ENCODE measurements at regions not wholly inside any gene's neighbourhood (a gene's known extent, or its start where the extent isn't known, plus 50 kb on each side); places are given as distances from the start of the nearest gene placed in this dataset.

DNA sequence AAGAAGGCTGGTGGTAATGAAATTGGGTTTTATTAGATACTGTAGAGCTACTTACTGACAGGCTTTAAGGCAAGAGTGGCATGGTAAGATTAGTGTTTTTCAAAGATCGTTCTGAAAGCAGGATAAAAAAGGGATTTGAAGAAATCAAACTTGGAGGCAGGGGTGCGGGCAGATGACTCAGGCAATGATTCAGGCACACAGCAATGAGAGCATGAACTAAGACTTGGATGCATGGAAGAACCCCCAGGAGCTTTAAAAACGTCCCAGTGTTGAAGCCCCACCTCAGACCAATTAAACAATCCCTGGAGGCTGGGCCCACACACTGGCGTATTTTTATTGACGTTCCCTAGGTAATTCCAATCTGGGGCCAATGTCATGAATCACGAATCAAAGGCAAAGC lies 102.5 kb downstream of the SREK1 start:
- Mint-ChIP-seq H3K9me3 (ENCODE audit: unreplicated experiment) (no peaks in the 10 kb centered on the region), H3K27me3 (ENCODE audit: unreplicated experiment) (no peaks in the 10 kb centered on the region), H3K36me3 (ENCODE audit: unreplicated experiment) (no peaks in the 10 kb centered on the region), H3K27ac (ENCODE audit: unreplicated experiment) (no peak overlapping the region), H3K4me3 (ENCODE audit: unreplicated experiment) (no peak overlapping the region), H3K4me1 (ENCODE audit: low read depth, unreplicated experiment) (no peaks in the 10 kb centered on the region)
- no peak for TF ChIP-seq CTCF (IDR thresholded peaks at IDR 0.05; ENCODE audit: partially characterized antibody, unreplicated experiment)
- no peak for DNase-seq

DNA sequence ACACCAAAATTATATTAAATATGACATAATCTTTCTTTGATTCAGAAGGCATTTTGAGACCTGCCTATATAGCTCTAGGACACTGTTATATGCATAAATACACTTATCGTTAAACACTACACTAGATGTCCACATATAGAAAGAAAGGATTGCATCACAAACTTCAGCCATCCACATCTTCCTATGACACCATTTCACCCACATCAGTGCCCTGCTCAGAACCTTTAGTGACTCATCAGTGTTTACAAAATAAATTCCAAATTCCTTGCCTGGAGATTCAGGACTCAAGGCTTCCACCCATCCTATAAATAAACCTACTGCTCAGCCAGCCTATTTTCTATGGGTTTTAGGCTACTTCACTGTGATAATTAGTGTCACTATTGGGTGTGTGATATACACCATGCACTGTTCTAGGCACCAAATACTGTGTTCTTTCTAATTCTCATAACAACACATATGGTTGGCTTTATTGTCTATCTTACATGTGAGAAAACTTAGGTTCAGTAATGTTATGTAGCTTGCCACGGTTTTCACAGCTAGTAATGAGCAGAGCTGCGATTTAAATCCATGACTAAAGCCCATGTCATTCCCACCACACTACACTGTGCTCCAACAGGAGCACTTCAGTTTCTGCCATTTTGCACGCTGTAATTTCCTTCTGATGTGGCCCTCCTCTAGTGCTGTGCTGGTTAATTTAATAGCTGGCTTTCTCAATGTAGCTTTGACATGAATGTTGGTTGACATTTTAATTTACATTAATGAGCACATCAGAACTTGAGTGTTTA lies 103.3 kb downstream of the SREK1 start:
- H3K27me3 Mint-ChIP-seq (ENCODE audit: unreplicated experiment) = no peaks in the 10 kb centered on the region
- H3K9me3 Mint-ChIP-seq (ENCODE audit: unreplicated experiment) = no peaks in the 10 kb centered on the region
- H3K36me3 Mint-ChIP-seq (ENCODE audit: unreplicated experiment) = no peaks in the 10 kb centered on the region
- no peak overlapping the region for H3K4me3 Mint-ChIP-seq (ENCODE audit: unreplicated experiment)
- H3K27ac Mint-ChIP-seq (ENCODE audit: unreplicated experiment) = no peak overlapping the region
- no peak for TF ChIP-seq CTCF (IDR thresholded peaks at IDR 0.05; ENCODE audit: partially characterized antibody, unreplicated experiment)
- no peaks in the 10 kb centered on the region for H3K4me1 Mint-ChIP-seq (ENCODE audit: low read depth, unreplicated experiment)
- no peak for DNase-seq

GRCh38 chr5:66248874-66249273 lies 104.8 kb downstream of the SREK1 start:
- no peak for TF ChIP-seq CTCF (IDR thresholded peaks at IDR 0.05; ENCODE audit: partially characterized antibody, unreplicated experiment)
- Mint-ChIP-seq H3K27me3 (ENCODE audit: unreplicated experiment) (no peaks in the 10 kb centered on the region), H3K27ac (ENCODE audit: unreplicated experiment) (no peak overlapping the region), H3K9me3 (ENCODE audit: unreplicated experiment) (no peaks in the 10 kb centered on the region), H3K4me1 (ENCODE audit: low read depth, unreplicated experiment) (no peaks in the 10 kb centered on the region), H3K4me3 (ENCODE audit: unreplicated experiment) (no peak overlapping the region), H3K36me3 (ENCODE audit: unreplicated experiment) (no peaks in the 10 kb centered on the region)
- no peak for DNase-seq

- no peak for DNase-seq
- H3K27ac Mint-ChIP-seq (ENCODE audit: unreplicated experiment) = no peak overlapping the region
- H3K9me3 Mint-ChIP-seq (ENCODE audit: unreplicated experiment) = no peaks in the 10 kb centered on the region
- no peaks in the 10 kb centered on the region for H3K27me3 Mint-ChIP-seq (ENCODE audit: unreplicated experiment)
- no peaks in the 10 kb centered on the region for H3K36me3 Mint-ChIP-seq (ENCODE audit: unreplicated experiment)
- no peak for TF ChIP-seq CTCF (IDR thresholded peaks at IDR 0.05; ENCODE audit: partially characterized antibody, unreplicated experiment)
- H3K4me1 Mint-ChIP-seq (ENCODE audit: low read depth, unreplicated experiment) = peaks cover 6% of the 10 kb centered on the region
- H3K4me3 Mint-ChIP-seq (ENCODE audit: unreplicated experiment) = no peak overlapping the region
Measured at GRCh38 chr5:66249920-66250319, 105.8 kb downstream of the SREK1 start.

- Mint-ChIP-seq H3K9me3 (ENCODE audit: unreplicated experiment) (no peaks in the 10 kb centered on the region), H3K27ac (ENCODE audit: unreplicated experiment) (no peak overlapping the region), H3K4me3 (ENCODE audit: unreplicated experiment) (no peak overlapping the region), H3K4me1 (ENCODE audit: low read depth, unreplicated experiment) (peaks cover 10% of the 10 kb centered on the region), H3K27me3 (ENCODE audit: unreplicated experiment) (no peaks in the 10 kb centered on the region), H3K36me3 (ENCODE audit: unreplicated experiment) (no peaks in the 10 kb centered on the region)
- DNase-seq = no peak
- no peak for TF ChIP-seq CTCF (IDR thresholded peaks at IDR 0.05; ENCODE audit: partially characterized antibody, unreplicated experiment)
Measured at GRCh38 chr5:66252849-66253248, 108.7 kb downstream of the SREK1 start.

Data from glutamatergic neuron (in vitro differentiated cells).